ENCODE measurements at regions not wholly inside any gene's neighbourhood (a gene's known extent, or its start where the extent isn't known, plus 50 kb on each side); places are given as distances from the start of the nearest gene placed in this dataset.

DNA sequence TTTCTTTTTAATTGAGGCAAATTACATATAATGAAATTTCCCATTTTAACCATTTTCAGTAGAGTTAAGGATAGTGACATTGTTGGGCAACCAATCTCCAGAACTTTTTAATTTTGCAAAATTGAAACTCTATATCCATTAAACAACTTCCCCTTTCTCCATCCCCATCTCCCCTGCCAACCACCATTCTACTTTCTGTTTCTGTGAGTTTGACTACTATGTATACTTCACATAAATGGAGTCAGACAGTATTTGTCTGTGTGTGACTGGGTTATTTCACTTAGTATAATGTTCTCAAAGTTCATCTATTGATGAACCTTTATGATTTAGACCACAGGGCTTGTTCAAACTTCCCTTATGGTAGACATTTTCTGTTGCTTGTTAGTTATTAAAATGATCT lies 364.5 kb upstream of the MAD2L1 start:
- H3K9ac ChIP-seq (ENCODE audit: low read length): no peak overlapping the region
- no peaks in the 10 kb centered on the region for H4K20me1 ChIP-seq (ENCODE audit: low read depth, low read length)
- H3K4me3 ChIP-seq (ENCODE audit: insufficient read depth, low read length, poor library complexity, severe bottlenecking): no peak overlapping the region
- H2AFZ ChIP-seq (ENCODE audit: low read depth, low read length, severe bottlenecking): no peak overlapping the region
- no peaks in the 10 kb centered on the region for H3K27me3 ChIP-seq (ENCODE audit: low read length)
- no peak overlapping the region for H3K4me2 ChIP-seq (ENCODE audit: low read depth, low read length, poor library complexity, severe bottlenecking)
- no peaks in the 10 kb centered on the region for H3K9me2 ChIP-seq (replicated peaks; ENCODE audit: insufficient read depth, low read length)
- H3K9me3 ChIP-seq (ENCODE audit: insufficient read depth, low read length): no peaks in the 10 kb centered on the region
- no peak overlapping the region for H3K27ac ChIP-seq (ENCODE audit: low read depth, low read length)
- H3K36me3 ChIP-seq (ENCODE audit: low read length): no peaks in the 10 kb centered on the region
- H3F3A ChIP-seq (ENCODE audit: insufficient read depth): no peaks in the 10 kb centered on the region
- no peak for TF ChIP-seq CTCF (IDR thresholded peaks at IDR 0.05; ENCODE audit: insufficient read depth, low read length, poor library complexity, severe bottlenecking)
- no peak for TF ChIP-seq EZH2phosphoT487 (conservative IDR thresholded peaks at IDR 0.05; ENCODE audit: low read length)
- H3K79me2 ChIP-seq (ENCODE audit: insufficient read depth, low read length): no peaks in the 10 kb centered on the region

DNA sequence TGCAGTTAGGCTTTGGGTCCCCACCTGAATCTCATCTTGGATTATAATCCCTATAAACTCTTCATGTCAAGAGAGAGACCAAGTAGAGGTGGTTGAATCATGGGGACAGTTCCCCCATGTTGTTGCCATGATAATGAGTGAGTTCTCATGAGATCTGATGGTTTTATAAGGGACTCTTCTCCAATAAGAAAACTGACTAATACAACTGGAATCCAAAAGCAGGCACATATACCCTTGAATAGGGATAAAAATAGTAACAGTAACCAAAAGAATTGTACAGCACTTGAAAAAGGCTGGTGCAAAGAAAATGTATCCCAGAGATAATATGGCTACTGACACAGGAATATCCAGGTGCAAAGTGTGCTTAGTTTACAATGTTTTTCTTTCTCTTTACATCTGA lies 351.5 kb upstream of the MAD2L1 start:
- Histone ChIP-seq H3K9me3 (ENCODE audit: insufficient read depth, low read length) (no peaks in the 10 kb centered on the region), H4K20me1 (ENCODE audit: low read depth, low read length) (no peaks in the 10 kb centered on the region), H3K9ac (ENCODE audit: low read length) (no peak overlapping the region), H3K9me2 (replicated peaks; ENCODE audit: insufficient read depth, low read length) (no peaks in the 10 kb centered on the region), H3K27ac (ENCODE audit: low read depth, low read length) (no peak overlapping the region), H3K4me3 (ENCODE audit: insufficient read depth, low read length, poor library complexity, severe bottlenecking) (no peak overlapping the region), H3F3A (ENCODE audit: insufficient read depth) (no peaks in the 10 kb centered on the region), H2AFZ (ENCODE audit: low read depth, low read length, severe bottlenecking) (no peak overlapping the region), H3K79me2 (ENCODE audit: insufficient read depth, low read length) (no peaks in the 10 kb centered on the region), H3K27me3 (ENCODE audit: low read length) (no peaks in the 10 kb centered on the region), H3K36me3 (ENCODE audit: low read length) (no peaks in the 10 kb centered on the region), H3K4me2 (ENCODE audit: low read depth, low read length, poor library complexity, severe bottlenecking) (no peak overlapping the region)
- no peak for TF ChIP-seq EZH2phosphoT487 (conservative IDR thresholded peaks at IDR 0.05; ENCODE audit: low read length)
- TF ChIP-seq CTCF (IDR thresholded peaks at IDR 0.05; ENCODE audit: insufficient read depth, low read length, poor library complexity, severe bottlenecking): no peak

DNA sequence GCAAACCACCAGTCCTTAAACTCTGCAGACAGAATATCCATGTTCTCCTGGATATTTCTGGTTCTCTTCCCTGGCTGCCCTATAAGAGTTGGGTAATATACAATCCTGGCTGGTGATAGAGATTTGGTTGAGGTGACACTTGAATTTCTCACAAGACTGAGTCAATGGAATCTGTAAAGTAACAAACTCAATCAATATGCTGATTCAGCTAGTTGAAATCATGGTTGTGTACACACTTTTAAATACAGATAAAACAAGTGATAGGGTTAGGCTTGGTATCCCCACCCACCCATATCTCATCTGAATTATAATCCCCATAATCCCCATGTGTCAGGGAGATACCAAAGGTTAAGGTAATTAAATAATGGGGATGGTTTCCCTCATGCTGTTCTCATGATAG lies 349.2 kb upstream of the MAD2L1 start:
- no peak overlapping the region for H2AFZ ChIP-seq (ENCODE audit: low read depth, low read length, severe bottlenecking)
- no peaks in the 10 kb centered on the region for H3K9me3 ChIP-seq (ENCODE audit: insufficient read depth, low read length)
- H3F3A ChIP-seq (ENCODE audit: insufficient read depth): no peaks in the 10 kb centered on the region
- no peaks in the 10 kb centered on the region for H3K36me3 ChIP-seq (ENCODE audit: low read length)
- no peak for TF ChIP-seq CTCF (IDR thresholded peaks at IDR 0.05; ENCODE audit: insufficient read depth, low read length, poor library complexity, severe bottlenecking)
- TF ChIP-seq EZH2phosphoT487 (conservative IDR thresholded peaks at IDR 0.05; ENCODE audit: low read length): no peak
- no peak overlapping the region for H3K4me3 ChIP-seq (ENCODE audit: insufficient read depth, low read length, poor library complexity, severe bottlenecking)
- H3K27me3 ChIP-seq (ENCODE audit: low read length): no peaks in the 10 kb centered on the region
- H3K9me2 ChIP-seq (replicated peaks; ENCODE audit: insufficient read depth, low read length): no peaks in the 10 kb centered on the region
- H3K4me2 ChIP-seq (ENCODE audit: low read depth, low read length, poor library complexity, severe bottlenecking): no peak overlapping the region
- H3K79me2 ChIP-seq (ENCODE audit: insufficient read depth, low read length): no peaks in the 10 kb centered on the region
- no peak overlapping the region for H3K9ac ChIP-seq (ENCODE audit: low read length)
- H4K20me1 ChIP-seq (ENCODE audit: low read depth, low read length): no peaks in the 10 kb centered on the region
- H3K27ac ChIP-seq (ENCODE audit: low read depth, low read length): no peak overlapping the region

- Histone ChIP-seq H3K9me2 (replicated peaks; ENCODE audit: insufficient read depth, low read length) (no peaks in the 10 kb centered on the region), H3F3A (ENCODE audit: insufficient read depth) (no peaks in the 10 kb centered on the region), H3K9ac (ENCODE audit: low read length) (no peak overlapping the region), H3K79me2 (ENCODE audit: insufficient read depth, low read length) (no peaks in the 10 kb centered on the region), H3K36me3 (ENCODE audit: low read length) (no peaks in the 10 kb centered on the region), H3K27me3 (ENCODE audit: low read length) (no peaks in the 10 kb centered on the region), H3K4me2 (ENCODE audit: low read depth, low read length, poor library complexity, severe bottlenecking) (no peak overlapping the region), H3K4me3 (ENCODE audit: insufficient read depth, low read length, poor library complexity, severe bottlenecking) (no peak overlapping the region), H2AFZ (ENCODE audit: low read depth, low read length, severe bottlenecking) (no peak overlapping the region), H3K9me3 (ENCODE audit: insufficient read depth, low read length) (no peaks in the 10 kb centered on the region), H3K27ac (ENCODE audit: low read depth, low read length) (no peak overlapping the region), H4K20me1 (ENCODE audit: low read depth, low read length) (no peaks in the 10 kb centered on the region)
- no peak for TF ChIP-seq CTCF (IDR thresholded peaks at IDR 0.05; ENCODE audit: insufficient read depth, low read length, poor library complexity, severe bottlenecking)
- TF ChIP-seq EZH2phosphoT487 (conservative IDR thresholded peaks at IDR 0.05; ENCODE audit: low read length): no peak
Observed at GRCh38 chr4:120406960-120407359, 340.3 kb upstream of the MAD2L1 start.
